ENCODE measurements at regions not wholly inside any gene's neighbourhood (a gene's known extent, or its start where the extent isn't known, plus 50 kb on each side); places are given as distances from the start of the nearest gene placed in this dataset.

- TF ChIP-seq CREB1 (IDR thresholded peaks at IDR 0.05; ENCODE audit: low read depth): no peak
- TF ChIP-seq USF1 (IDR thresholded peaks at IDR 0.05): no peak
Observed at GRCh38 chr11:29943347-29943746, 73.5 kb downstream of the KCNA4 start.

- TF ChIP-seq YY1 (IDR thresholded peaks at IDR 0.05; ENCODE audit: low read depth) (no peak), CREB1 (IDR thresholded peaks at IDR 0.05; ENCODE audit: low read depth) (no peak)
Observed at GRCh38 chr11:29937526-29937925, 79.3 kb downstream of the KCNA4 start.

GRCh38 chr11:29934115-29934638, 82.7 kb downstream of the KCNA4 start:
- TF ChIP-seq NFIC (IDR thresholded peaks at IDR 0.05) (no peak), EP300 (IDR thresholded peaks at IDR 0.05; ENCODE audit: borderline replicate concordance) (no peak), TCF12 (IDR thresholded peaks at IDR 0.05; ENCODE audit: low read depth) (no peak), FOXM1 (IDR thresholded peaks at IDR 0.05; ENCODE audit: borderline replicate concordance, low read depth) (no peak), REST (IDR thresholded peaks at IDR 0.05; ENCODE audit: low read depth) (no peak), EGR1 (IDR thresholded peaks at IDR 0.05) (no peak), CREB1 (IDR thresholded peaks at IDR 0.05; ENCODE audit: low read depth) (no peak), YY1 (IDR thresholded peaks at IDR 0.05; ENCODE audit: low read depth) (no peak), USF1 (IDR thresholded peaks at IDR 0.05) (no peak)

GRCh38 chr11:29916040-29916439, 100.8 kb downstream of the KCNA4 start:
- TF ChIP-seq REST (IDR thresholded peaks at IDR 0.05; ENCODE audit: low read depth): no peak
- TF ChIP-seq TEAD4 (IDR thresholded peaks at IDR 0.05): no peak
- TF ChIP-seq MAX (IDR thresholded peaks at IDR 0.05): no peak
- no peak for TF ChIP-seq EGR1 (IDR thresholded peaks at IDR 0.05)
- TF ChIP-seq ZBTB7A (IDR thresholded peaks at IDR 0.05; ENCODE audit: low read depth): no peak
- no peak for TF ChIP-seq FOXM1 (IDR thresholded peaks at IDR 0.05; ENCODE audit: borderline replicate concordance, low read depth)

- no peak for TF ChIP-seq EP300 (IDR thresholded peaks at IDR 0.05; ENCODE audit: borderline replicate concordance)
- no peak for TF ChIP-seq CEBPB (IDR thresholded peaks at IDR 0.05)
- TF ChIP-seq TCF12 (IDR thresholded peaks at IDR 0.05; ENCODE audit: low read depth): no peak
- no peak for TF ChIP-seq YY1 (IDR thresholded peaks at IDR 0.05; ENCODE audit: low read depth)
- TF ChIP-seq RAD21 (IDR thresholded peaks at IDR 0.05; ENCODE audit: low read depth): no peak
- TF ChIP-seq NFIC (IDR thresholded peaks at IDR 0.05): no peak
- no peak for TF ChIP-seq CREB1 (IDR thresholded peaks at IDR 0.05; ENCODE audit: low read depth)
- no peak for TF ChIP-seq TAF1 (IDR thresholded peaks at IDR 0.05; ENCODE audit: low read depth)
- no peak for TF ChIP-seq TEAD4 (IDR thresholded peaks at IDR 0.05)
- no peak for TF ChIP-seq REST (IDR thresholded peaks at IDR 0.05; ENCODE audit: low read depth)
- no peak for TF ChIP-seq ZBTB7A (IDR thresholded peaks at IDR 0.05; ENCODE audit: low read depth)
- TF ChIP-seq FOXM1 (IDR thresholded peaks at IDR 0.05; ENCODE audit: borderline replicate concordance, low read depth): no peak
- no peak for TF ChIP-seq MAX (IDR thresholded peaks at IDR 0.05)
- no peak for TF ChIP-seq EGR1 (IDR thresholded peaks at IDR 0.05)
- no peak for TF ChIP-seq USF1 (IDR thresholded peaks at IDR 0.05)
Observed at GRCh38 chr11:29914203-29914930, 102.5 kb downstream of the KCNA4 start.

Data from Ishikawa (cell line).